ENCODE measurements at regions not wholly inside any gene's neighbourhood (a gene's known extent, or its start where the extent isn't known, plus 50 kb on each side); places are given as distances from the start of the nearest gene placed in this dataset.

DNA sequence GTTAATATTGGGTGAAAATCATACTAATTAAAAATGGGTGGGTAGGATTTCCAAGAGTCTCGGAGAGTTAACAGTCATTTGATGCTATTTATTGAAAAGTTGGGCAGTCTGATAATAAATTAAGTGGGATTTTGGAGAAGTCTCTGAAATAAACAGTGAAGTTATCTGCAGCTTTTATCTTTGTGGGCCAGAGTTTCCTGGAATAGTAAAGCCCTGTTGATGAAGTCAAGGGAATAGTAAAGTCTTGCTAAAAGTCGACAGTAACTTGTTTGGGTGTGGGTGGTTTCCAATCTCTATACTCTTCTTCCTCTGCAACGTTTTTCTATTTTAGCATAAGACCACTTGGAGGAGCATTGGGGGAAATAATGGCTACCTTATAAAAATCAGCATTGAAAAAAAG, 493.6 kb downstream of the EPM2A start:
- H3K4me1 ChIP-seq = no peaks in the 10 kb centered on the region
- no peaks in the 10 kb centered on the region for H3K9me3 ChIP-seq
- H3K27ac ChIP-seq = no peak overlapping the region
- WGBS, 2 donors (ENCODE audit: low coverage in 1 of 2) = 42 to 83% methylated on average over 3 of the region's 3 CpGs
- no peaks in the 10 kb centered on the region for H3K27me3 ChIP-seq
- no peaks in the 10 kb centered on the region for H3K36me3 ChIP-seq
- TF ChIP-seq, protein P1, sequence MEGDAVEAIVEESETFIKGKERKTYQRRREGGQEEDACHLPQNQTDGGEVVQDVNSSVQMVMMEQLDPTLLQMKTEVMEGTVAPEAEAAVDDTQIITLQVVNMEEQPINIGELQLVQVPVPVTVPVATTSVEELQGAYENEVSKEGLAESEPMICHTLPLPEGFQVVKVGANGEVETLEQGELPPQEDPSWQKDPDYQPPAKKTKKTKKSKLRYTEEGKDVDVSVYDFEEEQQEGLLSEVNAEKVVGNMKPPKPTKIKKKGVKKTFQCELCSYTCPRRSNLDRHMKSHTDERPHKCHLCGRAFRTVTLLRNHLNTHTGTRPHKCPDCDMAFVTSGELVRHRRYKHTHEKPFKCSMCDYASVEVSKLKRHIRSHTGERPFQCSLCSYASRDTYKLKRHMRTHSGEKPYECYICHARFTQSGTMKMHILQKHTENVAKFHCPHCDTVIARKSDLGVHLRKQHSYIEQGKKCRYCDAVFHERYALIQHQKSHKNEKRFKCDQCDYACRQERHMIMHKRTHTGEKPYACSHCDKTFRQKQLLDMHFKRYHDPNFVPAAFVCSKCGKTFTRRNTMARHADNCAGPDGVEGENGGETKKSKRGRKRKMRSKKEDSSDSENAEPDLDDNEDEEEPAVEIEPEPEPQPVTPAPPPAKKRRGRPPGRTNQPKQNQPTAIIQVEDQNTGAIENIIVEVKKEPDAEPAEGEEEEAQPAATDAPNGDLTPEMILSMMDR (IDR thresholded peaks at IDR 0.05) = no peak
- TF ChIP-seq POLR2A (IDR thresholded peaks at IDR 0.05) = no peak
- TF ChIP-seq POLR2AphosphoS5 (IDR thresholded peaks at IDR 0.05) = no peak
- no peak for TF ChIP-seq EP300 (IDR thresholded peaks at IDR 0.05)
- H3K4me3 ChIP-seq = no peak overlapping the region
- ATAC-seq = no peak

GRCh38 chr6:145244349-145245100, 490.8 kb downstream of the EPM2A start:
- H3K4me3 ChIP-seq = no peak overlapping the region
- no peak for ATAC-seq
- whole genome bisulfite sequencing, 2 donors (ENCODE audit: low coverage in 1 of 2) = 79 to 83% methylated on average over 3 of the region's 3 CpGs

GRCh38 chr6:145245119-145245518, 490.2 kb downstream of the EPM2A start:
- no peaks in the 10 kb centered on the region for H3K9me3 ChIP-seq
- no peaks in the 10 kb centered on the region for H3K27me3 ChIP-seq
- H3K4me1 ChIP-seq = no peaks in the 10 kb centered on the region
- no peak for TF ChIP-seq POLR2AphosphoS5 (IDR thresholded peaks at IDR 0.05)
- TF ChIP-seq POLR2A (IDR thresholded peaks at IDR 0.05) = no peak
- TF ChIP-seq, protein P1 (IDR thresholded peaks at IDR 0.05) = no peak
- TF ChIP-seq EP300 (IDR thresholded peaks at IDR 0.05) = no peak
- no peaks in the 10 kb centered on the region for H3K36me3 ChIP-seq
- no peak overlapping the region for H3K4me3 ChIP-seq
- 58 to 62% methylated on average over 4 of the region's 4 CpGs for WGBS, 2 donors (ENCODE audit: low coverage in 1 of 2)
- no peak for ATAC-seq
- H3K27ac ChIP-seq = no peak overlapping the region

More at GRCh38 chr6:145244349-145245100, 490.8 kb downstream of the EPM2A start:
- Histone ChIP-seq H3K36me3 (no peaks in the 10 kb centered on the region), H3K4me1 (no peaks in the 10 kb centered on the region), H3K27ac (no peak overlapping the region), H3K27me3 (no peaks in the 10 kb centered on the region), H3K9me3 (no peaks in the 10 kb centered on the region)
- TF ChIP-seq POLR2AphosphoS5 (IDR thresholded peaks at IDR 0.05) = no peak
- TF ChIP-seq, protein P1 (IDR thresholded peaks at IDR 0.05) = no peak
- no peak for TF ChIP-seq POLR2A (IDR thresholded peaks at IDR 0.05)
- TF ChIP-seq EP300 (IDR thresholded peaks at IDR 0.05) = no peak

DNA sequence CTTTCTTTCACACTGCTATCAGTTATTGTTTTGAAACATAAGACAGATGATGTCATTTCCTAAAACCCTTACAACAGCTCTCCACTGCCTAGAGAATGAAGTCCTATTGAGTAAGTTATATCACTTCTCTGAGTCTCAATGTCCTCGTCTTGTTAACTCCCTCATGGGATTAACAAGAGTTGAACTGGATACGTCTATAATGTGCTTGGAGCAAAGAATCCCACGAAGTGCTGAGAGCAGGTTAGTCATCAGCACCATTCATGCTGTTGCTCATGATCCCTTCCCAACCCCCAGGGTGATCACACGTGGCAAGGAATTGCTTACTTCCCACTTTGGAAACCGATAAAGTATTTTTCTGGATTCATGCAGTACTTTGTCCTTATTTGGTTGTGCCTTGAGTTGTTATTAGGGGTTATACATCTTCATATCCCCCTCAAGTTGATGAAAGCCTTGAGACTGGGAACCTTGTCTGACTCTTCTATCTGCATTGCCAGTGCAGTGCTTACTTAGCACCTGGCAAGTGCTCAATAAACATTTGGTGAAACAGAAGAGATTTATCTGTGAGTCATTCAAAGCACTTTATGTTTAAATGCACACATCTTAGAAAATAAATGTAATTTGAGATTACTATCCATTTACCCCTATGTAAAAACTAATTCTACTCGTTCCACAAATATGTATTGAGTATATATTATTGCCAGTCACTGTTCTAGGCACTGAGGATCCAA, 487.5 kb downstream of the EPM2A start:
- Histone ChIP-seq H3K27me3 (no peaks in the 10 kb centered on the region), H3K27ac (no peak overlapping the region), H3K4me3 (no peak overlapping the region), H3K36me3 (no peaks in the 10 kb centered on the region), H3K4me1 (no peaks in the 10 kb centered on the region), H3K9me3 (no peaks in the 10 kb centered on the region)
- WGBS, 2 donors (ENCODE audit: low coverage in 1 of 2) = 57 to 61% methylated on average over 3 to 6 of the region's 6 CpGs
- TF ChIP-seq POLR2AphosphoS5 (IDR thresholded peaks at IDR 0.05) (no peak), POLR2A (IDR thresholded peaks at IDR 0.05) (no peak), EP300 (IDR thresholded peaks at IDR 0.05) (no peak)
- TF ChIP-seq, protein P1 (IDR thresholded peaks at IDR 0.05) = no peak
- ATAC-seq = no peak

Data from gastroesophageal sphincter (tissue), 4 donors.